GM18868 (cell line): ENCODE measurements at regions not wholly inside any gene's neighbourhood (a gene's known extent, or its start where the extent isn't known, plus 50 kb on each side); places are given as distances from the start of the nearest gene placed in this dataset.
"Not testable (repeated sequence)": the region's sequence is repeated elsewhere in the genome, so short reads cannot be mapped to it uniquely, and the experiment has no call there.

Experiments
- ATAC-seq: cut with Tn5 transposase; IDR thresholded peaks from one replicate; pipeline ENCODE4 v1.9.1; 2021; ENCODE audit warnings: mild to moderate bottlenecking, moderate library complexity; ENCODE audit not compliant: unreplicated experiment

GRCh38 chr7:79513261-79513660 is 59.8 kb upstream of the MAGI2 start:
- ATAC-seq: no peak

GRCh38 chr7:79512261-79512660 is 58.8 kb upstream of the MAGI2 start:
- no peak for ATAC-seq

GRCh38 chr7:79511056-79511455 is 57.6 kb upstream of the MAGI2 start:
- not testable (repeated sequence) for ATAC-seq

GRCh38 chr7:79507131-79507530 is 53.7 kb upstream of the MAGI2 start:
- no peak for ATAC-seq

- ATAC-seq: no peak
These were observed 53.0 kb upstream of the MAGI2 start for GRCh38 chr7:79506481-79506880.

- no peak for ATAC-seq
These were observed 51.3 kb upstream of the MAGI2 start for GRCh38 chr7:79504607-79505389.
